HEK293T (cell line): ENCODE measurements at regions not wholly inside any gene's neighbourhood (a gene's known extent, or its start where the extent isn't known, plus 50 kb on each side); places are given as distances from the start of the nearest gene placed in this dataset.

Source experiments
- ARNT ChIP-seq: fragments of 450-650 bp; IDR thresholded peaks from 2 replicates; pipeline ENCODE4 v1.6.1; 2017; ENCODE audit warnings: mild to moderate bottlenecking
- FOXK2 ChIP-seq: fragments of 450-650 bp; IDR thresholded peaks from 2 replicates; pipeline ENCODE4 v1.6.1; 2016; ENCODE audit warnings: mild to moderate bottlenecking
- HDGF ChIP-seq: fragments of 450-650 bp; IDR thresholded peaks from 2 replicates; pipeline ENCODE4 v1.6.1; 2017; ENCODE audit warnings: antibody characterized with exemption, borderline replicate concordance
- LEF1 ChIP-seq: fragments of 450-650 bp; IDR thresholded peaks from 2 replicates; pipeline ENCODE4 v1.6.1; 2017; ENCODE audit warnings: mild to moderate bottlenecking, borderline replicate concordance
- PKNOX1 ChIP-seq: fragments of 450-650 bp; IDR thresholded peaks from 2 replicates; pipeline ENCODE4 v1.6.1; 2016
- SP1 ChIP-seq: fragments of 450-650 bp; IDR thresholded peaks from 2 replicates; pipeline ENCODE4 v1.6.1; 2017
- SUZ12 ChIP-seq: fragments of 450-650 bp; IDR thresholded peaks from 2 replicates; pipeline ENCODE4 v1.6.1; 2016; ENCODE audit warnings: mild to moderate bottlenecking
- TARDBP ChIP-seq: fragments of 450-650 bp; IDR thresholded peaks from 2 replicates; pipeline ENCODE4 v1.6.1; 2016
- ZNF384 ChIP-seq: fragments of 450-650 bp; IDR thresholded peaks from 2 replicates; pipeline ENCODE4 v1.6.1; 2016

GRCh38 chr1:178599087-178599486, 86.2 kb downstream of the TEX35 start:
- no peak for TF ChIP-seq TARDBP
- no peak for TF ChIP-seq FOXK2
- TF ChIP-seq LEF1, result no peak
- TF ChIP-seq ZNF384, result no peak
- no peak for TF ChIP-seq SP1
- TF ChIP-seq ARNT, result no peak
- TF ChIP-seq SUZ12, result no peak
- TF ChIP-seq HDGF, result no peak
- TF ChIP-seq PKNOX1, result no peak
